MM.1S (cell line): ENCODE measurements at regions not wholly inside any gene's neighbourhood (a gene's known extent, or its start where the extent isn't known, plus 50 kb on each side); places are given as distances from the start of the nearest gene placed in this dataset.

Experiments used
- DNase-seq: peaks from one replicate; pipeline ENCODE4 v3.0.0-alpha.2; 2015
- H2AFZ ChIP-seq: fragments of 300-600 bp; sonication (generic); 2 replicates; pipeline ENCODE4 v1.6.0; 2016; ENCODE audit warnings: antibody characterized with exemption, low read length
- H3F3A ChIP-seq: fragments of 300-600 bp; sonication (generic); 2 replicates; pipeline ENCODE4 v1.6.1; 2016; ENCODE audit warnings: mild to moderate bottlenecking, antibody characterized with exemption, low read length, moderate library complexity, mixed read lengths; ENCODE audit not compliant: insufficient read depth
- H3K27ac ChIP-seq: fragments of 300-600 bp; sonication (generic); 2 replicates; pipeline ENCODE4 v1.5.1; 2016; ENCODE audit warnings: mild to moderate bottlenecking, low read length
- H3K27me3 ChIP-seq: fragments of 300-600 bp; sonication (generic); replicated peaks from 2 replicates; pipeline ENCODE4 v1.6.0; 2016; ENCODE audit warnings: low read length; ENCODE audit not compliant: insufficient read depth
- H3K36me3 ChIP-seq: fragments of 300-600 bp; sonication (generic); replicated peaks from 2 replicates; pipeline ENCODE4 v1.6.1; 2016; ENCODE audit warnings: mild to moderate bottlenecking, low read length, mixed read lengths; ENCODE audit not compliant: insufficient read depth
- H3K4me1 ChIP-seq: fragments of 300-600 bp; sonication (generic); 2 replicates; pipeline ENCODE4 v1.6.1; 2016; ENCODE audit warnings: low read length, mixed read lengths
- H3K4me2 ChIP-seq: fragments of 300-600 bp; sonication (generic); 2 replicates; pipeline ENCODE4 v1.6.0; 2016; ENCODE audit warnings: low read depth, low read length
- H3K4me3 ChIP-seq: fragments of 300-600 bp; sonication (generic); 2 replicates; pipeline ENCODE4 v1.5.1; 2016; ENCODE audit warnings: low read length, mixed read lengths
- H3K79me2 ChIP-seq: fragments of 300-600 bp; sonication (generic); 2 replicates; pipeline ENCODE4 v1.6.1; 2016; ENCODE audit warnings: mixed run types, low read length, mixed read lengths
- H3K9ac ChIP-seq: fragments of 300-600 bp; sonication (generic); 2 replicates; pipeline ENCODE4 v1.6.1; 2016; ENCODE audit warnings: low read length, mixed read lengths
- H3K9me2 ChIP-seq: fragments of 300-600 bp; sonication (generic); replicated peaks from 2 replicates; pipeline ENCODE4 v1.6.1; 2016; ENCODE audit warnings: mild to moderate bottlenecking, low read length, mixed read lengths; ENCODE audit not compliant: insufficient read depth
- H3K9me3 ChIP-seq: fragments of 300-600 bp; sonication (generic); replicated peaks from 2 replicates; pipeline ENCODE4 v1.6.1; 2016; ENCODE audit warnings: mild to moderate bottlenecking, low read length, mixed read lengths; ENCODE audit not compliant: insufficient read depth
- H4K20me1 ChIP-seq: fragments of 300-600 bp; sonication (generic); 2 replicates; pipeline ENCODE4 v1.6.1; 2016; ENCODE audit warnings: mild to moderate bottlenecking, low read length, moderate library complexity, mixed read lengths; ENCODE audit not compliant: insufficient read depth
- CTCF ChIP-seq: fragments of 300-600 bp; sonication (generic); IDR thresholded peaks from 2 replicates; pipeline ENCODE4 v1.5.1; 2016; ENCODE audit warnings: antibody characterized with exemption, low read length, mixed read lengths
- EZH2 ChIP-seq: fragments of 300-600 bp; sonication (generic); optimal IDR thresholded peaks from 2 replicates; pipeline ENCODE3; 2017; ENCODE audit warnings: low read depth, mild to moderate bottlenecking, antibody characterized with exemption, low read length, mixed read lengths
- EZH2phosphoT487 ChIP-seq: fragments of 300-600 bp; sonication (generic); IDR thresholded peaks from 2 replicates; pipeline ENCODE4 v1.6.1; 2018; ENCODE audit warnings: antibody characterized with exemption, low read length

- no peaks in the 10 kb centered on the region for H3K36me3 ChIP-seq
- no peak for TF ChIP-seq EZH2phosphoT487
- TF ChIP-seq CTCF = no peak
- TF ChIP-seq EZH2 = no peak
- H3K79me2 ChIP-seq = no peaks in the 10 kb centered on the region
- H3K27me3 ChIP-seq = no peaks in the 10 kb centered on the region
- no peak overlapping the region for H3K4me3 ChIP-seq
- H2AFZ ChIP-seq = no peak overlapping the region
- H3F3A ChIP-seq = no peaks in the 10 kb centered on the region
- no peak overlapping the region for H3K4me2 ChIP-seq
- H3K9me3 ChIP-seq = no peaks in the 10 kb centered on the region
- no peak for DNase-seq
- no peaks in the 10 kb centered on the region for H3K9me2 ChIP-seq
- H3K4me1 ChIP-seq = no peaks in the 10 kb centered on the region
- no peak overlapping the region for H3K9ac ChIP-seq
- no peak overlapping the region for H3K27ac ChIP-seq
- no peaks in the 10 kb centered on the region for H4K20me1 ChIP-seq
These were observed 74.1 kb upstream of the PARD3 start for GRCh38 chr10:34889004-34889869.

GRCh38 chr10:34886906-34887642 is 72.0 kb upstream of the PARD3 start:
- no peak for TF ChIP-seq EZH2phosphoT487
- TF ChIP-seq CTCF = no peak
- no peak for TF ChIP-seq EZH2
- DNase-seq = no peak
- no peaks in the 10 kb centered on the region for H3K4me1 ChIP-seq
- H3K4me2 ChIP-seq = no peak overlapping the region
- no peak overlapping the region for H3K9ac ChIP-seq
- no peak overlapping the region for H3K4me3 ChIP-seq
- H3K9me2 ChIP-seq = no peaks in the 10 kb centered on the region
- no peaks in the 10 kb centered on the region for H3K27me3 ChIP-seq
- H3K79me2 ChIP-seq = no peaks in the 10 kb centered on the region
- H3K9me3 ChIP-seq = no peaks in the 10 kb centered on the region
- H3K36me3 ChIP-seq = no peaks in the 10 kb centered on the region
- no peaks in the 10 kb centered on the region for H4K20me1 ChIP-seq
- no peak overlapping the region for H2AFZ ChIP-seq
- H3K27ac ChIP-seq = no peak overlapping the region
- no peaks in the 10 kb centered on the region for H3F3A ChIP-seq

GRCh38 chr10:34885898-34886297 is 70.8 kb upstream of the PARD3 start:
- no peaks in the 10 kb centered on the region for H3K9me3 ChIP-seq
- H3K36me3 ChIP-seq = no peaks in the 10 kb centered on the region
- H3K27ac ChIP-seq = no peak overlapping the region
- H3K9me2 ChIP-seq = no peaks in the 10 kb centered on the region
- no peak for DNase-seq
- H3K4me2 ChIP-seq = no peak overlapping the region
- H3K79me2 ChIP-seq = no peaks in the 10 kb centered on the region
- no peaks in the 10 kb centered on the region for H3F3A ChIP-seq
- H3K4me1 ChIP-seq = no peaks in the 10 kb centered on the region
- H2AFZ ChIP-seq = no peak overlapping the region
- H3K4me3 ChIP-seq = no peak overlapping the region
- TF ChIP-seq CTCF (no peak), EZH2 (no peak), EZH2phosphoT487 (no peak)
- no peaks in the 10 kb centered on the region for H3K27me3 ChIP-seq
- H4K20me1 ChIP-seq = no peaks in the 10 kb centered on the region
- no peak overlapping the region for H3K9ac ChIP-seq
